ENCODE measurements at regions not wholly inside any gene's neighbourhood (a gene's known extent, or its start where the extent isn't known, plus 50 kb on each side); places are given as distances from the start of the nearest gene placed in this dataset.

- TF ChIP-seq EZH2 (IDR thresholded peaks at IDR 0.05; ENCODE audit: insufficient read depth, poor library complexity, severe bottlenecking) (no peak), EZH2phosphoT487 (IDR thresholded peaks at IDR 0.05; ENCODE audit: insufficient read depth, low read depth) (no peak)
These were observed 343.9 kb upstream of the NOCT start for GRCh38 chr4:138671606-138672084.

All from GM23248 (cell line).